Mononuclear cell (primary cell): ENCODE measurements at regions not wholly inside any gene's neighbourhood (a gene's known extent, or its start where the extent isn't known, plus 50 kb on each side); places are given as distances from the start of the nearest gene placed in this dataset.
"Not testable (repeated sequence)": the region's sequence is repeated elsewhere in the genome, so short reads cannot be mapped to it uniquely, and the experiment has no call there.

Source experiments
- H3K27me3 ChIP-seq: 2 replicates; pipeline ENCODE4 v1.6.0; 2011; ENCODE audit warnings: low read length, control low read depth; ENCODE audit not compliant: insufficient read depth
- H3K4me1 ChIP-seq: 2 replicates; pipeline ENCODE4 v1.5.1; 2011; ENCODE audit warnings: mild to moderate bottlenecking, low read length, control low read depth; ENCODE audit not compliant: insufficient read depth
- H3K4me3 ChIP-seq: 2 replicates; pipeline ENCODE4 v1.5.1; 2011; ENCODE audit warnings: mild to moderate bottlenecking, low read length, moderate library complexity
- H3K9me3 ChIP-seq: 2 replicates; pipeline ENCODE4 v1.5.1; 2011; ENCODE audit warnings: low read depth, mild to moderate bottlenecking, control low read depth, low read length

GRCh38 chr20:40869218-40870147, 159.1 kb upstream of the TOP1 start:
- Histone ChIP-seq H3K4me3 (no peak overlapping the region), H3K9me3 (no peaks in the 10 kb centered on the region), H3K4me1 (no peaks in the 10 kb centered on the region), H3K27me3 (no peaks in the 10 kb centered on the region)

- Histone ChIP-seq H3K4me1 (peaks cover 2% of the 10 kb centered on the region), H3K27me3 (no peaks in the 10 kb centered on the region), H3K4me3 (no peak overlapping the region), H3K9me3 (no peaks in the 10 kb centered on the region)
These were observed 153.2 kb upstream of the TOP1 start for GRCh38 chr20:40875116-40876085.

GRCh38 chr20:40878099-40878498, 150.5 kb upstream of the TOP1 start:
- not testable (repeated sequence) for H3K27me3 ChIP-seq, H3K9me3 ChIP-seq, H3K4me3 ChIP-seq
- H3K4me1 ChIP-seq = peaks cover 29% of the 10 kb centered on the region

- Histone ChIP-seq H3K9me3 (no peaks in the 10 kb centered on the region), H3K4me1 (peaks cover 31% of the 10 kb centered on the region), H3K27me3 (no peaks in the 10 kb centered on the region), H3K4me3 (no peak overlapping the region)
These were observed 148.4 kb upstream of the TOP1 start for GRCh38 chr20:40880063-40880728.

GRCh38 chr20:40880729-40881109, 147.9 kb upstream of the TOP1 start:
- Histone ChIP-seq H3K4me1 (peaks cover 31% of the 10 kb centered on the region), H3K4me3 (no peak overlapping the region), H3K27me3 (no peaks in the 10 kb centered on the region), H3K9me3 (no peaks in the 10 kb centered on the region)

GRCh38 chr20:40882152-40882551, 146.5 kb upstream of the TOP1 start:
- peaks cover 31% of the 10 kb centered on the region for H3K4me1 ChIP-seq
- H3K9me3 ChIP-seq = no peaks in the 10 kb centered on the region
- no peak overlapping the region for H3K4me3 ChIP-seq
- H3K27me3 ChIP-seq = no peaks in the 10 kb centered on the region

- H3K27me3 ChIP-seq = no peaks in the 10 kb centered on the region
- H3K9me3 ChIP-seq = no peaks in the 10 kb centered on the region
- H3K4me3 ChIP-seq = no peak overlapping the region
- H3K4me1 ChIP-seq = peaks cover 31% of the 10 kb centered on the region
These were observed 145.5 kb upstream of the TOP1 start for GRCh38 chr20:40883097-40883496.

GRCh38 chr20:40887105-40887504, 141.5 kb upstream of the TOP1 start:
- H3K9me3 ChIP-seq = no peaks in the 10 kb centered on the region
- no peaks in the 10 kb centered on the region for H3K27me3 ChIP-seq
- H3K4me1 ChIP-seq = peaks cover 19% of the 10 kb centered on the region

GRCh38 chr20:40889266-40889665, 139.4 kb upstream of the TOP1 start:
- H3K4me1 ChIP-seq = peaks cover 13% of the 10 kb centered on the region
- H3K9me3 ChIP-seq, H3K4me3 ChIP-seq, H3K27me3 ChIP-seq: not testable (repeated sequence)

More at GRCh38 chr20:40887105-40887504, 141.5 kb upstream of the TOP1 start:
- no peak overlapping the region for H3K4me3 ChIP-seq

- no peaks in the 10 kb centered on the region for H3K27me3 ChIP-seq
- H3K9me3 ChIP-seq = no peaks in the 10 kb centered on the region
- H3K4me1 ChIP-seq = peaks cover 19% of the 10 kb centered on the region
- no peak overlapping the region for H3K4me3 ChIP-seq
These were observed 138.4 kb upstream of the TOP1 start for GRCh38 chr20:40890181-40890580.

GRCh38 chr20:40890635-40891034, 138.0 kb upstream of the TOP1 start:
- Histone ChIP-seq H3K9me3 (no peaks in the 10 kb centered on the region), H3K4me1 (peaks cover 19% of the 10 kb centered on the region), H3K4me3 (no peak overlapping the region), H3K27me3 (no peaks in the 10 kb centered on the region)

GRCh38 chr20:40891351-40891750, 137.3 kb upstream of the TOP1 start:
- no peak overlapping the region for H3K4me3 ChIP-seq
- H3K27me3 ChIP-seq = no peaks in the 10 kb centered on the region
- peaks cover 19% of the 10 kb centered on the region for H3K4me1 ChIP-seq
- H3K9me3 ChIP-seq = no peaks in the 10 kb centered on the region

GRCh38 chr20:40892642-40893041, 136.0 kb upstream of the TOP1 start:
- Histone ChIP-seq H3K27me3 (no peaks in the 10 kb centered on the region), H3K9me3 (no peaks in the 10 kb centered on the region), H3K4me1 (peaks cover 19% of the 10 kb centered on the region), H3K4me3 (no peak overlapping the region)

- Histone ChIP-seq H3K27me3 (no peaks in the 10 kb centered on the region), H3K9me3 (no peaks in the 10 kb centered on the region), H3K4me3 (no peak overlapping the region), H3K4me1 (peaks cover 19% of the 10 kb centered on the region)
These were observed 134.9 kb upstream of the TOP1 start for GRCh38 chr20:40893610-40894236.
